ENCODE measurements at regions not wholly inside any gene's neighbourhood (a gene's known extent, or its start where the extent isn't known, plus 50 kb on each side); places are given as distances from the start of the nearest gene placed in this dataset.
"Not testable (repeated sequence)": the region's sequence is repeated elsewhere in the genome, so short reads cannot be mapped to it uniquely, and the experiment has no call there.

GRCh38 chr16:60137891-60138290 lies 1403.8 kb upstream of the GOT2 start:
- H3K36me3 ChIP-seq (ENCODE audit: control insufficient read depth in 4 of 4, insufficient read depth in 3 of 4, low read depth in 1 of 4, low read length in 3 of 4), result no peaks in the 10 kb centered on the region
- TF ChIP-seq FOXA2 (IDR thresholded peaks at IDR 0.05), result no peak
- no peak for TF ChIP-seq REST (IDR thresholded peaks at IDR 0.05)
- TF ChIP-seq SP1 (IDR thresholded peaks at IDR 0.05), result no peak
- DNase-seq (ENCODE audit: low spot score), result no peak
- H3K9ac ChIP-seq (ENCODE audit: low read depth in 1 of 2, low read length in 2 of 2), result no peak overlapping the region
- no peak overlapping the region for H3K4me3 ChIP-seq (ENCODE audit: low read depth in 1 of 3, low read length in 3 of 3)
- H3K4me1 ChIP-seq (ENCODE audit: control insufficient read depth in 4 of 4, insufficient read depth in 4 of 4, low read length in 3 of 4), result no peaks in the 10 kb centered on the region
- no peak overlapping the region for H3K27ac ChIP-seq (ENCODE audit: low read depth in 1 of 2, low read length in 2 of 2)
- H3K27me3 ChIP-seq (ENCODE audit: control insufficient read depth in 4 of 4, insufficient read depth in 4 of 4, low read length in 3 of 4), result peaks cover 0 to 6% (median 0%) of the 10 kb centered on the region in 4 donors
- H3K9me3 ChIP-seq (ENCODE audit: control insufficient read depth in 4 of 4, low read length in 3 of 4), result peaks cover 0 to 5% (median 4%) of the 10 kb centered on the region in 4 donors

GRCh38 chr16:60127196-60127595 lies 1393.1 kb upstream of the GOT2 start:
- TF ChIP-seq YY1 (IDR thresholded peaks at IDR 0.05) (no peak), HNF4A (conservative IDR thresholded peaks at IDR 0.05) (no peak)
- H3K4me3 ChIP-seq (ENCODE audit: low read depth in 1 of 3, low read length in 3 of 3), result no peak overlapping the region
- WGBS, result 46% methylated on average over 1 of the region's 1 CpG

GRCh38 chr16:60126115-60126514 lies 1392.0 kb upstream of the GOT2 start:
- H3K9me3 ChIP-seq (ENCODE audit: control insufficient read depth in 4 of 4, low read length in 3 of 4); H3K4me3 ChIP-seq (ENCODE audit: low read depth in 1 of 3, low read length in 3 of 3); H3K4me1 ChIP-seq (ENCODE audit: control insufficient read depth in 4 of 4, insufficient read depth in 4 of 4, low read length in 3 of 4); DNase-seq (ENCODE audit: low spot score); H3K9ac ChIP-seq (ENCODE audit: low read depth in 1 of 2, low read length in 2 of 2); H3K27ac ChIP-seq (ENCODE audit: low read depth in 1 of 2, low read length in 2 of 2); H3K36me3 ChIP-seq (ENCODE audit: control insufficient read depth in 4 of 4, insufficient read depth in 3 of 4, low read depth in 1 of 4, low read length in 3 of 4); H3K27me3 ChIP-seq (ENCODE audit: control insufficient read depth in 4 of 4, insufficient read depth in 4 of 4, low read length in 3 of 4): not testable (repeated sequence)
- 74% methylated on average over 2 of the region's 2 CpGs for WGBS

More at GRCh38 chr16:60127196-60127595, 1393.1 kb upstream of the GOT2 start:
- Histone ChIP-seq H3K4me1 (ENCODE audit: control insufficient read depth in 4 of 4, insufficient read depth in 4 of 4, low read length in 3 of 4) (no peaks in the 10 kb centered on the region), H3K27ac (ENCODE audit: low read depth in 1 of 2, low read length in 2 of 2) (no peak overlapping the region), H3K36me3 (ENCODE audit: control insufficient read depth in 4 of 4, insufficient read depth in 3 of 4, low read depth in 1 of 4, low read length in 3 of 4) (no peaks in the 10 kb centered on the region), H3K27me3 (ENCODE audit: control insufficient read depth in 4 of 4, insufficient read depth in 4 of 4, low read length in 3 of 4) (no peaks in the 10 kb centered on the region), H3K9ac (ENCODE audit: low read depth in 1 of 2, low read length in 2 of 2) (no peak overlapping the region), H3K9me3 (ENCODE audit: control insufficient read depth in 4 of 4, low read length in 3 of 4) (no peaks in the 10 kb centered on the region)
- no peak for DNase-seq (ENCODE audit: low spot score)

- Histone ChIP-seq H3K27ac (ENCODE audit: low read depth in 1 of 2, low read length in 2 of 2) (no peak overlapping the region), H3K4me1 (ENCODE audit: control insufficient read depth in 4 of 4, insufficient read depth in 4 of 4, low read length in 3 of 4) (no peaks in the 10 kb centered on the region), H3K9me3 (ENCODE audit: control insufficient read depth in 4 of 4, low read length in 3 of 4) (no peaks in the 10 kb centered on the region), H3K4me3 (ENCODE audit: low read depth in 1 of 3, low read length in 3 of 3) (no peak overlapping the region), H3K36me3 (ENCODE audit: control insufficient read depth in 4 of 4, insufficient read depth in 3 of 4, low read depth in 1 of 4, low read length in 3 of 4) (no peaks in the 10 kb centered on the region), H3K9ac (ENCODE audit: low read depth in 1 of 2, low read length in 2 of 2) (no peak overlapping the region), H3K27me3 (ENCODE audit: control insufficient read depth in 4 of 4, insufficient read depth in 4 of 4, low read length in 3 of 4) (no peaks in the 10 kb centered on the region)
- WGBS, result 52% methylated on average over 4 of the region's 4 CpGs
- DNase-seq (ENCODE audit: low spot score), result no peak
- TF ChIP-seq SP1 (IDR thresholded peaks at IDR 0.05) (no peak), RAD21 (IDR thresholded peaks at IDR 0.05) (no peak), EGR1 (IDR thresholded peaks at IDR 0.05; ENCODE audit: low read depth in 2 of 2) (no peak), CTCF (IDR thresholded peaks at IDR 0.05; ENCODE audit: low read depth, low read length, missing input control) (no peak), NR2F2 (IDR thresholded peaks at IDR 0.05) (no peak), TAF1 (conservative IDR thresholded peaks at IDR 0.05) (no peak), FOXA1 (IDR thresholded peaks at IDR 0.05) (no peak), REST (IDR thresholded peaks at IDR 0.05) (no peak), YY1 (IDR thresholded peaks at IDR 0.05) (no peak)
- TF ChIP-seq, protein P1, sequence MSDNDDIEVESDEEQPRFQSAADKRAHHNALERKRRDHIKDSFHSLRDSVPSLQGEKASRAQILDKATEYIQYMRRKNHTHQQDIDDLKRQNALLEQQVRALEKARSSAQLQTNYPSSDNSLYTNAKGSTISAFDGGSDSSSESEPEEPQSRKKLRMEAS (IDR thresholded peaks at IDR 0.05), result no peak
Observed at GRCh38 chr16:60123392-60124023, 1389.4 kb upstream of the GOT2 start.

Measured in liver (tissue), 8 donors.